ENCODE measurements at regions not wholly inside any gene's neighbourhood (a gene's known extent, or its start where the extent isn't known, plus 50 kb on each side); places are given as distances from the start of the nearest gene placed in this dataset.

GRCh38 chr2:188016917-188017316 lies 274.8 kb upstream of the GULP1 start:
- no peak for DNase-seq (ENCODE audit: low spot score)

GRCh38 chr2:188022389-188022788 lies 269.3 kb upstream of the GULP1 start:
- no peaks in the 10 kb centered on the region for H3K27me3 ChIP-seq (ENCODE audit: control insufficient read depth in 4 of 4, insufficient read depth in 4 of 4, low read length in 3 of 4)
- WGBS, result 77% methylated on average over 2 of the region's 2 CpGs

More at GRCh38 chr2:188016917-188017316, 274.8 kb upstream of the GULP1 start:
- no peak overlapping the region for H3K9ac ChIP-seq (ENCODE audit: low read depth in 1 of 2, low read length in 2 of 2)
- no peaks in the 10 kb centered on the region for H3K27me3 ChIP-seq (ENCODE audit: control insufficient read depth in 4 of 4, insufficient read depth in 4 of 4, low read length in 3 of 4)
- H3K36me3 ChIP-seq (ENCODE audit: control insufficient read depth in 4 of 4, insufficient read depth in 3 of 4, low read depth in 1 of 4, low read length in 3 of 4), result no peaks in the 10 kb centered on the region
- TF ChIP-seq FOXA2 (IDR thresholded peaks at IDR 0.05), result no peak
- no peak for TF ChIP-seq MAX (IDR thresholded peaks at IDR 0.05)
- no peak for TF ChIP-seq ZBTB33 (IDR thresholded peaks at IDR 0.05)
- TF ChIP-seq TAF1 (conservative IDR thresholded peaks at IDR 0.05), result no peak
- no peak for TF ChIP-seq GABPA (IDR thresholded peaks at IDR 0.05 in 1 of 2, conservative IDR thresholded peaks at IDR 0.05 in 1 of 2)
- TF ChIP-seq CTCF (IDR thresholded peaks at IDR 0.05; ENCODE audit: low read depth, low read length, missing input control), result no peak
- no peak for TF ChIP-seq FOXA1 (IDR thresholded peaks at IDR 0.05)
- TF ChIP-seq HNF4A (conservative IDR thresholded peaks at IDR 0.05), result no peak
- no peak for TF ChIP-seq SP1 (IDR thresholded peaks at IDR 0.05)
- TF ChIP-seq RXRA (IDR thresholded peaks at IDR 0.05), result no peak
- 89% methylated on average over 3 of the region's 3 CpGs for WGBS
- no peak overlapping the region for H3K4me3 ChIP-seq (ENCODE audit: low read depth in 1 of 3, low read length in 3 of 3)
- no peaks in the 10 kb centered on the region for H3K9me3 ChIP-seq (ENCODE audit: control insufficient read depth in 4 of 4, low read length in 3 of 4)
- no peak overlapping the region for H3K27ac ChIP-seq (ENCODE audit: low read depth in 1 of 2, low read length in 2 of 2)
- no peaks in the 10 kb centered on the region for H3K4me1 ChIP-seq (ENCODE audit: control insufficient read depth in 4 of 4, insufficient read depth in 4 of 4, low read length in 3 of 4)

More at GRCh38 chr2:188022389-188022788, 269.3 kb upstream of the GULP1 start:
- Histone ChIP-seq H3K9me3 (ENCODE audit: control insufficient read depth in 4 of 4, low read length in 3 of 4) (no peaks in the 10 kb centered on the region), H3K9ac (ENCODE audit: low read depth in 1 of 2, low read length in 2 of 2) (no peak overlapping the region), H3K27ac (ENCODE audit: low read depth in 1 of 2, low read length in 2 of 2) (no peak overlapping the region), H3K36me3 (ENCODE audit: control insufficient read depth in 4 of 4, insufficient read depth in 3 of 4, low read depth in 1 of 4, low read length in 3 of 4) (no peaks in the 10 kb centered on the region), H3K4me3 (ENCODE audit: low read depth in 1 of 3, low read length in 3 of 3) (no peak overlapping the region), H3K4me1 (ENCODE audit: control insufficient read depth in 4 of 4, insufficient read depth in 4 of 4, low read length in 3 of 4) (no peaks in the 10 kb centered on the region)
- DNase-seq (ENCODE audit: low spot score), result no peak
- TF ChIP-seq HNF4G (IDR thresholded peaks at IDR 0.05) (no peak), NR2F2 (IDR thresholded peaks at IDR 0.05) (no peak), ATF3 (IDR thresholded peaks at IDR 0.05) (no peak), RAD21 (IDR thresholded peaks at IDR 0.05) (no peak), ZBTB33 (IDR thresholded peaks at IDR 0.05) (no peak), CTCF (IDR thresholded peaks at IDR 0.05; ENCODE audit: low read depth, low read length, missing input control) (no peak), FOXA1 (IDR thresholded peaks at IDR 0.05) (no peak), SP1 (IDR thresholded peaks at IDR 0.05) (no peak), GABPA (IDR thresholded peaks at IDR 0.05 in 1 of 2, conservative IDR thresholded peaks at IDR 0.05 in 1 of 2) (no peak), TAF1 (conservative IDR thresholded peaks at IDR 0.05) (no peak), EGR1 (IDR thresholded peaks at IDR 0.05; ENCODE audit: low read depth in 2 of 2) (no peak), YY1 (IDR thresholded peaks at IDR 0.05) (no peak)

Data from liver (tissue), 8 donors.